Mesenchymal stem cell (in vitro differentiated cells and primary cell): ENCODE measurements at regions not wholly inside any gene's neighbourhood (a gene's known extent, or its start where the extent isn't known, plus 50 kb on each side); places are given as distances from the start of the nearest gene placed in this dataset.

ENCODE experiments used
- DNase-seq: peaks from one replicate; pipeline ENCODE4 v3.0.0-alpha.2; 2013
- H2AFZ ChIP-seq: one replicate; pipeline ENCODE4 v1.6.1; 2013; ENCODE audit warnings: low read depth, mild to moderate bottlenecking, control low read depth, inconsistent platforms, low read length, moderate library complexity
- H2AK5ac ChIP-seq: 2 replicates; pipeline ENCODE4 v1.6.1; 2013; ENCODE audit warnings: low read length, moderate library complexity, mild to moderate bottlenecking, inconsistent platforms; ENCODE audit not compliant: severe bottlenecking
- H2BK120ac ChIP-seq: one replicate; pipeline ENCODE4 v1.6.1; 2013; ENCODE audit warnings: low read depth, mild to moderate bottlenecking, inconsistent platforms, low read length, moderate library complexity
- H2BK12ac ChIP-seq, 2 experiments: one replicate each; pipeline ENCODE4 v1.6.1; 2013; ENCODE audit warnings: inconsistent platforms in 2 of 2, low read length in 2 of 2, mild to moderate bottlenecking in 2 of 2, moderate library complexity in 2 of 2, control low read depth in 1 of 2
- H2BK15ac ChIP-seq: one replicate; pipeline ENCODE4 v1.6.1; 2013; ENCODE audit warnings: mild to moderate bottlenecking, low read depth, inconsistent platforms; ENCODE audit not compliant: poor library complexity, severe bottlenecking
- H2BK5ac ChIP-seq: 2 replicates; pipeline ENCODE4 v1.6.1; 2013; ENCODE audit warnings: low read depth, mild to moderate bottlenecking, low read length, control low read depth, inconsistent platforms; ENCODE audit not compliant: poor library complexity, severe bottlenecking
- H3K14ac ChIP-seq, 2 experiments: one replicate each; pipeline ENCODE4 v1.6.1; 2013; ENCODE audit warnings: inconsistent platforms in 2 of 2, low read length in 2 of 2, control low read depth in 1 of 2, mild to moderate bottlenecking in 1 of 2, moderate library complexity in 1 of 2
- H3K18ac ChIP-seq, 2 experiments: one replicate each; pipeline ENCODE4 v1.6.1; 2013; ENCODE audit warnings: inconsistent platforms in 2 of 2, low read length in 2 of 2, control low read depth in 1 of 2, low read depth in 1 of 2, mild to moderate bottlenecking in 1 of 2
- H3K23ac ChIP-seq, 2 experiments: one replicate each; pipeline ENCODE4 v1.6.1; 2013; ENCODE audit warnings: inconsistent platforms in 2 of 2, low read length in 2 of 2, mild to moderate bottlenecking in 2 of 2, moderate library complexity in 2 of 2, control low read depth in 1 of 2
- H3K27ac ChIP-seq: 2 replicates; pipeline ENCODE4 v1.5.1; 2013; ENCODE audit warnings: mild to moderate bottlenecking, moderate library complexity, low read length, control low read depth, inconsistent platforms; ENCODE audit not compliant: poor library complexity, severe bottlenecking
- H3K27me3 ChIP-seq, 2 experiments: 2 replicates each; pipeline versions ENCODE4 v1.6.1 to v1.7.0; 2013; ENCODE audit warnings: low read length in 2 of 2, mild to moderate bottlenecking in 2 of 2, moderate library complexity in 2 of 2, control low read depth in 1 of 2, inconsistent platforms in 1 of 2; ENCODE audit not compliant: control insufficient read depth in 1 of 2, insufficient read depth in 1 of 2
- H3K36me3 ChIP-seq, 2 experiments: 2 replicates each; pipeline versions ENCODE4 v1.6.1 to v1.7.0; 2013; ENCODE audit warnings: low read length in 2 of 2, control low read depth in 1 of 2, inconsistent platforms in 1 of 2, low read depth in 1 of 2, mild to moderate bottlenecking in 1 of 2; ENCODE audit not compliant: insufficient read depth in 2 of 2, control insufficient read depth in 1 of 2
- H3K4ac ChIP-seq, 2 experiments: one replicate each; pipeline ENCODE4 v1.6.1; 2013; ENCODE audit warnings: inconsistent platforms in 2 of 2, low read length in 2 of 2, mild to moderate bottlenecking in 2 of 2, moderate library complexity in 2 of 2, control low read depth in 1 of 2, low read depth in 1 of 2
- H3K4me1 ChIP-seq: 2 replicates; pipeline ENCODE4 v1.6.1; 2013; ENCODE audit warnings: low read depth, low read length, control low read depth; ENCODE audit not compliant: control insufficient read depth, insufficient read depth
- H3K4me2 ChIP-seq: 2 replicates; pipeline ENCODE4 v1.6.1; 2013; ENCODE audit warnings: low read length, mild to moderate bottlenecking, inconsistent platforms; ENCODE audit not compliant: poor library complexity, severe bottlenecking
- H3K4me3 ChIP-seq, 2 experiments: 2 replicates each; pipeline versions ENCODE4 v1.5.1 to v1.7.0; 2013; ENCODE audit warnings: low read length in 2 of 2, mild to moderate bottlenecking in 2 of 2, control low read depth in 1 of 2, low read depth in 1 of 2; ENCODE audit not compliant: insufficient read depth in 1 of 2
- H3K79me1 ChIP-seq: replicated peaks from 2 replicates; pipeline ENCODE4 v1.6.1; 2013; ENCODE audit warnings: mild to moderate bottlenecking, control low read depth, low read length, inconsistent platforms; ENCODE audit not compliant: poor library complexity, severe bottlenecking
- H3K9ac ChIP-seq: 2 replicates; pipeline ENCODE4 v1.7.0; 2013; ENCODE audit warnings: mild to moderate bottlenecking, low read length, moderate library complexity
- H3K9me3 ChIP-seq: 2 replicates; pipeline ENCODE4 v1.7.0; 2013; ENCODE audit warnings: mild to moderate bottlenecking, low read length; ENCODE audit not compliant: control insufficient read depth
- H4K8ac ChIP-seq: one replicate; pipeline ENCODE4 v1.6.1; 2013; ENCODE audit warnings: inconsistent platforms, mild to moderate bottlenecking, low read length, moderate library complexity
- H4K91ac ChIP-seq: one replicate; pipeline ENCODE4 v1.6.1; 2013; ENCODE audit warnings: mild to moderate bottlenecking, low read length, inconsistent platforms
- WGBS: methylation state at CpG from one replicate; pipeline ENCODE4 v1.1.7; 2013; ENCODE audit warnings: mixed read lengths; 5-methylcytosine and 5-hydroxymethylcytosine counted together

DNA sequence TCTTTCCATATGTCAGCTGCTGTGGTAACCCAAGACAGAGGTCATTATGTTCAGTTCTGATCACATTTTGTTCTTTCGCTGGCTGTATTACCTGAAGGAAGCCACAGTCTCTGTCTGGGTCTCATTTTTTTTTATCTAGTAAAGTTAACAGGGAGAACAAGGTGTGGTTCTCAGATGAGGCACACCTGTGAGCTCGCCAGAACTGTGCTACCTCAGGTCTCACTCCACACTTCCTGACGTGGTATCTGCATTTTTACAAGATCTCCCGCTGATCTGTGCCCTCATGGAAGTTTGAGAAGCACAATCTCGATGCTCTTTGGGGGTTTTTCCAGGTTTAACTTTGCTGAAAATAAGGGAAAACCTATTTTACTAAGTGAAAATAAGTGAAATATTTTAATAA is 169.5 kb upstream of the CENPW start:
- no peak overlapping the region for H2BK15ac ChIP-seq
- no peaks in the 10 kb centered on the region for H3K4me1 ChIP-seq
- H2BK12ac ChIP-seq: no peak overlapping the region
- no peak overlapping the region for H4K91ac ChIP-seq
- no peak overlapping the region for H3K23ac ChIP-seq
- no peak overlapping the region for H3K18ac ChIP-seq
- H3K4ac ChIP-seq: no peak overlapping the region
- H3K79me1 ChIP-seq: no peaks in the 10 kb centered on the region
- no peak overlapping the region for H3K14ac ChIP-seq
- no peak overlapping the region for H2AFZ ChIP-seq
- no peaks in the 10 kb centered on the region for H3K36me3 ChIP-seq
- no peak overlapping the region for H3K9ac ChIP-seq
- 87% methylated on average over 5 of the region's 5 CpGs for WGBS
- H2BK5ac ChIP-seq: no peak overlapping the region
- H3K27me3 ChIP-seq: no peaks in the 10 kb centered on the region
- DNase-seq: no peak
- H3K27ac ChIP-seq: no peak overlapping the region
- no peaks in the 10 kb centered on the region for H3K9me3 ChIP-seq
- H3K4me2 ChIP-seq: no peak overlapping the region
- no peak overlapping the region for H2BK120ac ChIP-seq
- H4K8ac ChIP-seq: no peak overlapping the region
- no peak overlapping the region for H3K4me3 ChIP-seq
- H2AK5ac ChIP-seq: no peak overlapping the region

DNA sequence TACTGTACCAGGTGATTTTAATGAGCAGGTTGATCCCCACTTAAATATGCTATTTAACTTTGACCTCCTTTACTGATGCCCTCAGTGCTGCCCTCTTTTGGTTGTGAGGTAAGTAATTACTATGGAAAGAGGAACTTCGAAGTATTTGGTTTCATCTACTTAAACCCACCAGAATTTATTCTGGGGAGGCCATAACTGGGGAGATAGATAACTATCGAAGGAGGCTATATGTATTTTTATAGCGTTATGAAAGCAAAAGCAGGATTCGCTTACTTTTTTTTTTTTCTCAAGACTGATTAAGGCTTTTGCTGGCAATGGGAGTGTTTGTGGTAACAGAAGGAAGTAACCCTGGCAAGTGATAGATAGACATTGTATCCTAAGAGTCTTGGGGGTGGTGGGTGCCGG is 168.9 kb upstream of the CENPW start:
- Histone ChIP-seq H3K9me3 (no peaks in the 10 kb centered on the region), H3K4me3 (no peak overlapping the region), H3K27me3 (no peaks in the 10 kb centered on the region), H2AFZ (no peak overlapping the region), H3K79me1 (no peaks in the 10 kb centered on the region), H3K4ac (no peak overlapping the region), H3K14ac (no peak overlapping the region), H4K91ac (no peak overlapping the region), H4K8ac (no peak overlapping the region), H2BK120ac (no peak overlapping the region), H2BK5ac (no peak overlapping the region), H3K23ac (no peak overlapping the region), H2BK15ac (no peak overlapping the region), H2BK12ac (no peak overlapping the region), H3K4me1 (no peaks in the 10 kb centered on the region), H2AK5ac (no peak overlapping the region), H3K27ac (no peak overlapping the region), H3K9ac (no peak overlapping the region), H3K18ac (no peak overlapping the region), H3K4me2 (no peak overlapping the region), H3K36me3 (no peaks in the 10 kb centered on the region)
- peak; percentile 34 for DNase-seq
- 78% methylated on average over 5 of the region's 5 CpGs for WGBS

DNA sequence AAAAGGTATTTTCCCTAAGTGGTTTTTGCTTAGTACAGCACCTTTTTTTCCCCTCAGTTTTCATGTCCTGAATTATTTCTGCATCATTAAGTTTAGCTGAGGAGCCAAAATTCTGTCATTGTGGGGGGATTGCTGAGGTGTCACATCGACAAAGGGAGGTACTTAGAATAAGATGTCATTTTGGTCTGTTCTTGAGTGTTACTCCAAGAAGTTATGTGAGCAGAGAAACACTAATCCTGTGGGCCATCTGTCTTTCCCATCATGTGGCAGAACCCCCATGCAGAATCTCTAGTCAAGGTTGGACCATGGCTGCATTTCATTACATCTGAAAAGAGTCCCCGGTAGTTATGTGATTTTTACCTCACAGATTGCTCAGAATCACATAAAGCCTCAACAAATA is 167.8 kb upstream of the CENPW start:
- no peaks in the 10 kb centered on the region for H3K4me1 ChIP-seq
- H3K4me2 ChIP-seq: no peak overlapping the region
- no peaks in the 10 kb centered on the region for H3K36me3 ChIP-seq
- no peaks in the 10 kb centered on the region for H3K9me3 ChIP-seq
- no peak overlapping the region for H3K14ac ChIP-seq
- no peak overlapping the region for H3K18ac ChIP-seq
- H3K4ac ChIP-seq: no peak overlapping the region
- H3K23ac ChIP-seq: no peak overlapping the region
- WGBS: 100% methylated on average over 1 of the region's 2 CpGs
- H3K4me3 ChIP-seq: no peak overlapping the region
- H3K27ac ChIP-seq: no peak overlapping the region
- DNase-seq: no peak
- no peak overlapping the region for H2BK120ac ChIP-seq
- H3K79me1 ChIP-seq: no peaks in the 10 kb centered on the region
- H4K91ac ChIP-seq: no peak overlapping the region
- H2AFZ ChIP-seq: no peak overlapping the region
- H3K9ac ChIP-seq: no peak overlapping the region
- H4K8ac ChIP-seq: no peak overlapping the region
- H2AK5ac ChIP-seq: no peak overlapping the region
- no peak overlapping the region for H2BK15ac ChIP-seq
- no peak overlapping the region for H2BK5ac ChIP-seq
- no peaks in the 10 kb centered on the region for H3K27me3 ChIP-seq
- no peak overlapping the region for H2BK12ac ChIP-seq

DNA sequence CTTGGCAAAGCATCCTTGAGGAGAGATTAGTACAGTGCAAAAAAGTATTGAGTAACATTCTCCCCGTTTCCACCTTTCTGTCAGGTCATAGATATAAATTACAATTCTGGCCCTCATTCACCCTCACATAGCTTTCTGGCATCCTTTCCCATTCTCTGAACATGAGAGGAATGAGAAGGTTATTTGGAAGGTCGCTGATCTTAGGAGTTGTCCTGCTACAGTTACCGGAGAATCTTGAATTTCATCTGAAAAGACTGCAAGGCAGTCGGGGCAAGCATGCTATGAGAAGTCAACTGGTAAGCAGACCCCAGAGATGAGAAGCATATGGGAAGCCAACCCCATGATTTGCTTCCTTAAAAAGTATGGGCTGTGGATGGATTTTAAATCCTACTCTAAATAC is 166.7 kb upstream of the CENPW start:
- DNase-seq: no peak
- WGBS: 90% methylated on average over 4 of the region's 4 CpGs
- Histone ChIP-seq H3K4ac (no peak overlapping the region), H3K27me3 (no peaks in the 10 kb centered on the region), H3K14ac (no peak overlapping the region), H3K18ac (no peak overlapping the region), H4K91ac (no peak overlapping the region), H2BK5ac (no peak overlapping the region), H3K27ac (no peak overlapping the region), H3K4me3 (no peak overlapping the region), H3K36me3 (no peaks in the 10 kb centered on the region), H2AFZ (no peak overlapping the region), H2BK15ac (no peak overlapping the region), H2BK12ac (no peak overlapping the region), H3K9ac (no peak overlapping the region), H3K4me1 (no peaks in the 10 kb centered on the region), H3K4me2 (no peak overlapping the region), H3K79me1 (no peaks in the 10 kb centered on the region), H2BK120ac (no peak overlapping the region), H2AK5ac (no peak overlapping the region), H4K8ac (no peak overlapping the region), H3K9me3 (no peaks in the 10 kb centered on the region), H3K23ac (no peak overlapping the region)
